H9 (cell line): ENCODE measurements at regions not wholly inside any gene's neighbourhood (a gene's known extent, or its start where the extent isn't known, plus 50 kb on each side); places are given as distances from the start of the nearest gene placed in this dataset.

ENCODE experiments used
- DNase-seq: peaks from one replicate; pipeline ENCODE4 v3.0.0-alpha.2; 2017
- H2AFZ ChIP-seq: one replicate; pipeline ENCODE4 v1.6.1; 2013; ENCODE audit warnings: mild to moderate bottlenecking, low read length, control low read depth, moderate library complexity
- H2AK5ac ChIP-seq: 2 replicates; pipeline ENCODE4 v1.6.1; 2013; ENCODE audit warnings: low read length, control low read depth, mixed read lengths; ENCODE audit not compliant: insufficient read length
- H2BK120ac ChIP-seq: one replicate; pipeline ENCODE4 v1.6.1; 2013; ENCODE audit warnings: low read depth, mild to moderate bottlenecking, low read length, control low read depth, inconsistent platforms; ENCODE audit not compliant: poor library complexity, severe bottlenecking
- H2BK12ac ChIP-seq: 2 replicates; pipeline ENCODE4 v1.6.1; 2013; ENCODE audit warnings: low read length, control low read depth, mixed read lengths, low read depth; ENCODE audit not compliant: insufficient read length
- H2BK15ac ChIP-seq: 2 replicates; pipeline ENCODE4 v1.6.1; 2013; ENCODE audit warnings: low read depth, low read length, control low read depth
- H2BK20ac ChIP-seq: one replicate; pipeline ENCODE4 v1.6.1; 2013; ENCODE audit warnings: low read depth, mild to moderate bottlenecking, low read length, control low read depth, inconsistent platforms; ENCODE audit not compliant: poor library complexity, severe bottlenecking
- H2BK5ac ChIP-seq: 2 replicates; pipeline ENCODE4 v1.6.1; 2013; ENCODE audit warnings: low read length, control low read depth, mixed read lengths; ENCODE audit not compliant: insufficient read length
- H3K14ac ChIP-seq: 2 replicates; pipeline ENCODE4 v1.6.1; 2013; ENCODE audit warnings: low read length, control low read depth; ENCODE audit not compliant: insufficient read depth
- H3K18ac ChIP-seq: 2 replicates; pipeline ENCODE4 v1.6.1; 2013; ENCODE audit warnings: low read depth, mild to moderate bottlenecking, mixed read lengths, low read length, control low read depth; ENCODE audit not compliant: insufficient read length
- H3K23ac ChIP-seq: 2 replicates; pipeline ENCODE4 v1.6.1; 2013; ENCODE audit warnings: low read length, control low read depth, mixed read lengths, low read depth; ENCODE audit not compliant: insufficient read length
- H3K23me2 ChIP-seq: 2 replicates; pipeline ENCODE4 v1.6.1; 2013; ENCODE audit warnings: low read depth, mild to moderate bottlenecking, mixed read lengths, low read length, control low read depth; ENCODE audit not compliant: insufficient read length, poor library complexity, severe bottlenecking
- H3K27ac ChIP-seq: 2 replicates; pipeline ENCODE4 v1.5.1; 2013; ENCODE audit warnings: low read length, control low read depth, mixed read lengths, low read depth; ENCODE audit not compliant: insufficient read length
- H3K27me3 ChIP-seq: 2 replicates; pipeline ENCODE4 v1.6.1; 2013; ENCODE audit warnings: low read length, control low read depth, inconsistent platforms; ENCODE audit not compliant: insufficient read depth
- H3K4ac ChIP-seq: 2 replicates; pipeline ENCODE4 v1.6.1; 2013; ENCODE audit warnings: low read depth, mild to moderate bottlenecking, control low read depth, inconsistent platforms, low read length, moderate library complexity
- H3K4me1 ChIP-seq: 2 replicates; pipeline ENCODE4 v1.6.1; 2013; ENCODE audit warnings: low read length, control low read depth, inconsistent platforms; ENCODE audit not compliant: insufficient read depth
- H3K4me2 ChIP-seq: 2 replicates; pipeline ENCODE4 v1.6.1; 2013; ENCODE audit warnings: low read length, control low read depth, mixed read lengths; ENCODE audit not compliant: insufficient read length, insufficient read depth
- H3K56ac ChIP-seq: 2 replicates; pipeline ENCODE4 v1.6.1; 2013; ENCODE audit warnings: low read depth, mild to moderate bottlenecking, mixed read lengths, low read length, control low read depth; ENCODE audit not compliant: insufficient read length
- H3K79me1 ChIP-seq: 2 replicates; pipeline ENCODE4 v1.6.1; 2013; ENCODE audit warnings: low read depth, mild to moderate bottlenecking, moderate library complexity, low read length, control low read depth, inconsistent platforms; ENCODE audit not compliant: insufficient read depth, poor library complexity, severe bottlenecking
- H3K79me2 ChIP-seq: 2 replicates; pipeline ENCODE4 v1.6.1; 2013; ENCODE audit warnings: low read length, control low read depth, inconsistent platforms; ENCODE audit not compliant: insufficient read depth
- H3K9ac ChIP-seq: 2 replicates; pipeline ENCODE4 v1.6.1; 2013; ENCODE audit warnings: low read length, control low read depth, mixed read lengths; ENCODE audit not compliant: insufficient read length; ENCODE audit errors: extremely low read depth
- H3K9me3 ChIP-seq: one replicate; pipeline ENCODE4 v1.6.1; 2013; ENCODE audit warnings: low read depth, low read length, inconsistent platforms; ENCODE audit not compliant: control insufficient read depth
- H3T11ph ChIP-seq: one replicate; pipeline ENCODE4 v1.6.1; 2013; ENCODE audit warnings: mild to moderate bottlenecking, low read length, control low read depth, inconsistent platforms
- H4K20me1 ChIP-seq: one replicate; pipeline ENCODE4 v1.6.1; 2013; ENCODE audit not compliant: control insufficient read depth, insufficient read length, insufficient read depth
- H4K5ac ChIP-seq: 2 replicates; pipeline ENCODE4 v1.6.1; 2013; ENCODE audit warnings: low read depth, mild to moderate bottlenecking, mixed read lengths, low read length, control low read depth; ENCODE audit not compliant: insufficient read length
- H4K8ac ChIP-seq: replicated peaks from 2 replicates; pipeline ENCODE4 v1.6.1; 2013; ENCODE audit warnings: low read length, control low read depth, mixed read lengths, low read depth; ENCODE audit not compliant: insufficient read length
- H4K91ac ChIP-seq: 2 replicates; pipeline ENCODE4 v1.6.1; 2013; ENCODE audit warnings: low read depth, mild to moderate bottlenecking, moderate library complexity, mixed read lengths, low read length, control low read depth; ENCODE audit not compliant: insufficient read length
- H3K27ac Mint-ChIP-seq, 3 experiments: 2 replicates in 2 of 3; 3 replicates in 1 of 3; pipeline ENCODE4 v1.8.0; 2020 to 2021; ENCODE audit warnings: mixed read lengths in 3 of 3, mild to moderate bottlenecking in 1 of 3, moderate library complexity in 1 of 3
- H3K27me3 Mint-ChIP-seq: 2 replicates; pipeline ENCODE4 v1.8.0; 2021; ENCODE audit warnings: low read depth, mild to moderate bottlenecking, moderate library complexity, mixed read lengths
- H3K36me3 Mint-ChIP-seq, 3 experiments: 2 replicates in 2 of 3; 3 replicates in 1 of 3; pipeline ENCODE4 v1.8.0; 2020 to 2021; ENCODE audit warnings: low read depth in 3 of 3, mixed read lengths in 3 of 3; ENCODE audit not compliant: insufficient read depth in 1 of 3
- H3K4me1 Mint-ChIP-seq, 2 experiments: 2 replicates each; pipeline ENCODE4 v1.8.0; 2020; ENCODE audit warnings: mixed read lengths in 2 of 2
- H3K4me3 Mint-ChIP-seq, 2 experiments: 2 replicates in 1 of 2; 3 replicates in 1 of 2; pipeline ENCODE4 v1.8.0; 2020 to 2021; ENCODE audit warnings: mild to moderate bottlenecking in 2 of 2, mixed read lengths in 2 of 2, moderate library complexity in 1 of 2
- H3K9me3 Mint-ChIP-seq, 2 experiments: 2 replicates in 1 of 2; 3 replicates in 1 of 2; pipeline ENCODE4 v1.8.0; 2020; ENCODE audit warnings: mild to moderate bottlenecking in 2 of 2, mixed read lengths in 2 of 2, moderate library complexity in 1 of 2
- WGBS: extraction: QIAGEN DNeasy Blood & Tissue Kit; methylation state at CpG from one replicate; pipeline ENCODE4 v1.1.7; 2013; ENCODE audit warnings: missing lambda C conversion rate, low lambda C conversion rate, mixed read lengths; ENCODE audit not compliant: insufficient read length; ENCODE audit errors: extremely low coverage; 5-methylcytosine and 5-hydroxymethylcytosine counted together
- TF ChIP-seq, protein P1 (sequence below): fragments of 200-600 bp; sonication (generic); conservative IDR thresholded peaks from 3 replicates; pipeline ENCODE4 v1.8.0; 2021; ENCODE audit warnings: antibody characterized with exemption, mild to moderate bottlenecking

DNA sequence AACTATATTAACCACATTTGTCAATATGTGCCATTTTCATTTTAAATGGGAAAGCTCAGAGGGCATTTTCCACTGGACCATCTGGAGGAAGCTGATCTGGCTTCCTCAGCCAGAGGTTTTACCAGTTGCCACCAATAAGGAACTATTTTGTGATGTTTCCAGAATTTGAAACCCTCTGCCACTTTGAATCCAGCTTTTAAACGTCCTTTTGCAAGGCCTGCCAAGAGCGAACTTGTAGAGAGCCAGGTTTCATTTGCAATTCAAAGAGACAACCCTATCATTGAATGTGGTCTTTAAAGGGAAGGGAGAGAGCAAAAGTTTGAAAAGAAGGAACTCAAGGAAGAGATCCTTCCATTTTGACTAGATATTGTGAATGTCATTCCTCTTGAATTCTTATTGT is 123.3 kb upstream of the CHL1 start:
- H3K4me2 ChIP-seq = no peak overlapping the region
- no peak overlapping the region for H2AFZ ChIP-seq
- H2BK120ac ChIP-seq = no peak overlapping the region
- no peak overlapping the region for H2BK5ac ChIP-seq
- H4K20me1 ChIP-seq = no peaks in the 10 kb centered on the region
- H3K79me1 ChIP-seq = no peaks in the 10 kb centered on the region
- no peak overlapping the region for H2BK20ac ChIP-seq
- H3K14ac ChIP-seq = no peak overlapping the region
- H3T11ph ChIP-seq = no peak overlapping the region
- no peak overlapping the region for H3K23ac ChIP-seq
- H3K56ac ChIP-seq = no peak overlapping the region
- Mint-ChIP-seq H3K9me3 (no peaks in the 10 kb centered on the region), H3K27me3 (no peaks in the 10 kb centered on the region), H3K4me3 (no peak overlapping the region), H3K36me3 (no peaks in the 10 kb centered on the region), H3K4me1 (peaks cover 13 to 27% of the 10 kb centered on the region in 2 experiments), H3K27ac (peak overlapping the region in 1 of 3 experiments; percentile 46; a peak in 1 of 7 replicates)
- H2AK5ac ChIP-seq = no peak overlapping the region
- H3K79me2 ChIP-seq = no peaks in the 10 kb centered on the region
- no peak for DNase-seq
- H3K4me1 ChIP-seq = peaks cover 7% of the 10 kb centered on the region; the same call in 1 of the 2 replicates
- WGBS = no CpG with 5 or more reads among the region's 2 CpGs
- H4K5ac ChIP-seq = no peak overlapping the region
- H3K27ac ChIP-seq = no peak overlapping the region
- no peaks in the 10 kb centered on the region for H3K23me2 ChIP-seq
- TF ChIP-seq, protein P1, sequence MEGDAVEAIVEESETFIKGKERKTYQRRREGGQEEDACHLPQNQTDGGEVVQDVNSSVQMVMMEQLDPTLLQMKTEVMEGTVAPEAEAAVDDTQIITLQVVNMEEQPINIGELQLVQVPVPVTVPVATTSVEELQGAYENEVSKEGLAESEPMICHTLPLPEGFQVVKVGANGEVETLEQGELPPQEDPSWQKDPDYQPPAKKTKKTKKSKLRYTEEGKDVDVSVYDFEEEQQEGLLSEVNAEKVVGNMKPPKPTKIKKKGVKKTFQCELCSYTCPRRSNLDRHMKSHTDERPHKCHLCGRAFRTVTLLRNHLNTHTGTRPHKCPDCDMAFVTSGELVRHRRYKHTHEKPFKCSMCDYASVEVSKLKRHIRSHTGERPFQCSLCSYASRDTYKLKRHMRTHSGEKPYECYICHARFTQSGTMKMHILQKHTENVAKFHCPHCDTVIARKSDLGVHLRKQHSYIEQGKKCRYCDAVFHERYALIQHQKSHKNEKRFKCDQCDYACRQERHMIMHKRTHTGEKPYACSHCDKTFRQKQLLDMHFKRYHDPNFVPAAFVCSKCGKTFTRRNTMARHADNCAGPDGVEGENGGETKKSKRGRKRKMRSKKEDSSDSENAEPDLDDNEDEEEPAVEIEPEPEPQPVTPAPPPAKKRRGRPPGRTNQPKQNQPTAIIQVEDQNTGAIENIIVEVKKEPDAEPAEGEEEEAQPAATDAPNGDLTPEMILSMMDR = no peak
- H3K4ac ChIP-seq = no peak overlapping the region
- H3K18ac ChIP-seq = no peak overlapping the region
- H4K91ac ChIP-seq = no peak overlapping the region
- no peak overlapping the region for H2BK12ac ChIP-seq
- H4K8ac ChIP-seq = no peak overlapping the region
- H3K9me3 ChIP-seq = no peaks in the 10 kb centered on the region
- no peak overlapping the region for H2BK15ac ChIP-seq
- no peaks in the 10 kb centered on the region; the same call in 1 of the 2 replicates for H3K27me3 ChIP-seq
- H3K9ac ChIP-seq = no peak overlapping the region
